Activated CD4-positive, alpha-beta T cell treated with anti-CD3 and anti-CD28 coated beads, Interleukin-2, amount 50 U/mL, for 24 hours (primary cell): ENCODE measurements at regions not wholly inside any gene's neighbourhood (a gene's known extent, or its start where the extent isn't known, plus 50 kb on each side); places are given as distances from the start of the nearest gene placed in this dataset.
"Not testable (repeated sequence)": the region's sequence is repeated elsewhere in the genome, so short reads cannot be mapped to it uniquely, and the experiment has no call there.

Experiments
- DNase-seq, 2 donors: peaks; one replicate each; pipeline ENCODE4 v3.0.0-alpha.2; 2020; ENCODE audit warnings: low read depth in 1 of 2, low spot score in 1 of 2

GRCh38 chr5:125612776-125613175 is 810.4 kb upstream of the GRAMD2B start:
- no peak for DNase-seq

GRCh38 chr5:125630237-125630636 is 793.0 kb upstream of the GRAMD2B start:
- no peak for DNase-seq

DNA sequence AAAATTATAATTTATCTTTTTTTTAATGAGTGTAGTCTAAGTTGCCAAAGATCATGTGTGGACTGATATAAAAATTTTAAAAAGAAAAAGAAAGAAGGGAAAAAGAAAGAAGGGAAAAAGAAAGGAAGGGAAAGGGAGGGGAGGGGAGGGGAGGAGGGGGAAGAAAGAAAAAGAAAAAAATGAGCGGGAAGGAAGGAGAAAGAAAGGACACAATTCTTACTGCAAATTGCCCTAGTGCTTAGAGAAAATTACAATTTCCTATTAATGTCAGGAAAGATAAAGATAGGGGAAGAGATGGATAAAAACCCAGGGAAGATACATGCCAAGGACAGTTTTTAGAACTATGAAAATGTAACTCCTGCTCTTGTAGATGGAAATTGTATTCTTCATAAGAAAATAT is 789.7 kb upstream of the GRAMD2B start:
- no peak for DNase-seq

DNA sequence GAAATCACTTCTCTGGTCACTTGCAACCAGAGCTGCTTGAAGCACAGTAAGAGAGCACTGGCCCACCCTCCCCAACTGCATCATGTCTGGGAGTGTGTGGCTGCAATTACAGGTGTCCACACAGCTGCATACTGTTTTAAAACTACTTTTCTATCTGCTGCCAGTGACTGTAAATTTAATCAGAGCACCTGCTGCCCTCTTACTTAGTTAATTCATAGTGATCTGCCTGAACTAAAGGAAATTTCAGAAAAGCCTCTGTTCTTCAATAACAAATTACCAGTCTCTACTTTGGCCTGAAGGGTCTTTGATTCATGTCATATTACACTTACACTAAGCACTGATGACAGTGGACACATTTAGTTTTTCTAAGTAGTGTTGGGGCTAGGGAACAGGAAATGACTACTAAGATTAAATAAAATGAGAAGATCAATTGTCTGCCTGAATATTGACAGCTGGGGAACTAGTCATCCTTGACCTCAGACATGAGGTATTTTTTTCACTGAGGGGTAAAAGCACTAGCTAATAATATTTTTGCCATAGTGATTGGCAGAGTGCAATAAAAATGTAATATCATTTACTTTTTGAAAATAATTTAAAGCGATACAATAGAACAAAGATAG is 788.9 kb upstream of the GRAMD2B start:
- DNase-seq, result no peak

DNA sequence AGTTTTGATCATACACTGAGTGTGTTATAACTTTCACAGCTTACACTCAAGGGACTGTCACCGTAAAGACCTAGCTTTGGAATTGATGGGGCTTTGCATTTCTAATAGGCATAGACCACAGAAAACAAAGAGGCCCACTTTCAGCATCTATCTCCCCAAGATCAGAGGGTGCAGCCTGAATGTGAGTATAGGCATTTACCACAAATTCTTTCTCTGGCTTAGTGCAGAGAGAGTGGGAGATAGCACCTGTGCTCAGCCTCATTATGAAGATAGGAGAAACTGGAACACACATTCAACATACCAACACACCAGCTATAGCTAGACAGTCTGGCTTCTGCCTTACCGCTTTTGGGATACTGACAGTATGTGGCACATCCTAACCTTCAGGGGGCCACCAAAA is 783.4 kb upstream of the GRAMD2B start:
- DNase-seq, result no peak

- DNase-seq, result no peak
Measured at GRCh38 chr5:125652761-125653160, 770.4 kb upstream of the GRAMD2B start.

GRCh38 chr5:125654392-125654791 is 768.8 kb upstream of the GRAMD2B start:
- no peak for DNase-seq

- DNase-seq, result no peak
Measured at GRCh38 chr5:125655156-125655555, 768.1 kb upstream of the GRAMD2B start.

DNA sequence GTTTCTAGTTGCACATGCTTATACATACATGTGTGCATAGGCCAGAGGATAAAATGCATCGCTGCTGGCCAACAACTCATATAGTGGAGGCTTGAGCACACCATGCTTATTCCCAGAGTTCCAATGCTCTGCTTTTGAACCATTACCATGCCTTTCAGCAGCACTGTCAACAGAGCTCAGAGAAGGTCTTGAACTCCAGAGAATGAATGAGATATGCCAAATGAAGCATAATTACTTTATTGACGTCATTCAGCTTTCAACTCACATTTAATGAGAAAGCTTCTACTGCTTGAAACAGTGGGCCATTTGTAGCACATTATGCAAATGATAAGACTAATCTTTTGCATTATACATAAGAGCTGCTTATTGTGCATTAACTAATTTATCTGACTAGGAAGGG is 765.3 kb upstream of the GRAMD2B start:
- no peak for DNase-seq

DNA sequence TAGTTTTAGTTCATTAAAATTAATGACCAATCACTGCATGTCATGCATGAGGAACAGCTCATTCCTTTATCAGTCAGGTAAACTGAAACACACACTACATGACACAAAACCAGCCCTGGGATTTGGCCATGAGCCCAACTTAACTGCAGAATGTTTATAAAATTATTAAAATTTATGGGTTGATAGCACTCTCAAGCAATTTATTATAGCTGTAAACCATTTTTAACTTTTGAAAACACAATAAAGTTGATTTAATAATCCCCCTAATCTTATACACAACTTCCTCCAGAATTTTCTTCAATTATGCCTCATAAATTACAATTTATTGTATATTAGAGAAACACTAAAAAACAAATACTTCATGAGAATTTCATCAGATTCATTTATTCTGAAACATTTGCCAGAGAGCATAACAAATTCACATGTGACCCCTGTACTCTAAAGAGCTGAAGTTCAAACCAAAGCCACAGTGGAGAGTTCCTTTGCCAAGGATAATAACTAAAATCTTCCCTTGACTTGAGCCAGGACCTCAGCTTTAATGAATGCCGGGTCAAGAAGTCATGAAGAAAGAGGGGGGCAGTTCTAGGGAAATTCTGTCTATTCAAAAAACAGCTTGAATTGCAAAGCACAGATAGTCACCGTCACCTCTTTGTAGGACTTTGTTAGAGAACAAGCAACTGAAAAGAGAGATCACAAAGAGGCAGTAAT is 763.7 kb upstream of the GRAMD2B start:
- DNase-seq, result no peak

DNA sequence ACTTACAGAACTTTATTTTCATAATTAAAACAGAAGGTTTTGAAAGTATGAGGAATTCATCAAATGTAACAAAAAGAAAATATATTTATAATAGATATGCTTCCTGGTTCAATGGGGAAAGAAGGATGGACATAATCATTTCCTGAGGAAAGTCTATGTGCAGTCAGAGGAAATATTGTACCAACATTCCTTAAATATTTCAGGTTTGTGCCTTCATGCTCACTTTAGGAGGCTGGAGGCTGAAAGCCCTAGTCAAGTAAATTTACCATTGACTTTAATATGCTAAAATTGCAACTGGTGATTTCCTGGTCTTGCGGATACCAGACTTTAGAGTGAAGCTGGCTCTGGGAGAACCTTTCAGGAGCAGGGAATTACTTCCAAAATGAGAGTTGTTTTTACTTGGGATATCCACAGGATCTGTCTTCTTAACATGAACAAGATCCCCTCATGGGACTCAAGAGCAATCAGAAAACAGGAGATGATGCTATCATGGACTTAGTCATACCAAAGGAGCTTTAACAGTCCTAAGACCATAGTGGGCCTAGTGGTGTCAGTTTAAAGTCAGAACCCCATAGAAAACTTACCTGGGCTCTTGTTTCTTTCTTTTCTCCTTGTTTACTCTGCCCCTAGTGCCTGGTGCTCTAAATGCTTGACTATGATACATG is 762.8 kb upstream of the GRAMD2B start:
- no peak for DNase-seq

GRCh38 chr5:125661584-125661983 is 761.6 kb upstream of the GRAMD2B start:
- no peak for DNase-seq

GRCh38 chr5:125668884-125669283 is 754.3 kb upstream of the GRAMD2B start:
- no peak for DNase-seq

GRCh38 chr5:125673359-125673950 is 749.8 kb upstream of the GRAMD2B start:
- no peak for DNase-seq

DNA sequence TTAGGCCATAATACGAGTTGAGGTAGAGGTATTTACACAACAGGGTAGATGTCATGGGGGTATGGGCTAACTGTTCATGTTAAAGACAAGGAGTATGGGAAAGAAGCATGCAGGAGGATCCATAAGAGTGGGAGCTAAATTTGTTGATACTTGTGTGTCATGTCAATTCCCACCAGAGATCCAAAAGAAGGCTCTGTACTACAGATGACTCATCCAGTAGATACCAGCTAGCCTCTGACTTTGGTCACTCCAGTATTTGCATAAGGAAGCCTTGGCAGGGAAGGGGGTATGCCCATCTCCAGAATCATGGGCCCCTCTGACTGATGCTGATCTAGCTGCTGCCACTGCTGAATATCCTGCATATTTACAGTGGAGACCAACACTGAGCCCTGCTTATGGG is 743.7 kb upstream of the GRAMD2B start:
- no peak for DNase-seq

DNA sequence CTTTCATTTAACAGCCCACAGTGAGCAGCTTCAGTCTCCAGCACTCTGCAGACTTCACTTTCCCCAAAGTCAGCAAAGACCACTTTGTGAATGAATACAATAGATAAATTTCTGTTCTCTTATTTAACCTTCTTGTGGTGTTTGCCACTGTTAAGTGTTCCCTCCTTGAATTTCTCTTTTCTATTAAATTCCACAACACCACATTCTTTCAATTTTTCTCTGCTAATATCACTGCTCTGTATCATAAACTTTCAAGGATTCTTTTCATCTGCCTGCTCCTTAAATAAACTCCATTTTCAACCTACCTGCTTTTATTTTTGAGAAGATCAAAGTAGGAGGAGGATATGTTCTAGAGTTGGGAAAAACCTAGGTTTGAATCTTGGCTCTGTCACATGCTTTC is 739.5 kb upstream of the GRAMD2B start:
- no peak for DNase-seq

GRCh38 chr5:125685771-125686170 is 737.4 kb upstream of the GRAMD2B start:
- no peak for DNase-seq

- DNase-seq, result not testable (repeated sequence)
Measured at GRCh38 chr5:125691738-125692530, 731.3 kb upstream of the GRAMD2B start.

DNA sequence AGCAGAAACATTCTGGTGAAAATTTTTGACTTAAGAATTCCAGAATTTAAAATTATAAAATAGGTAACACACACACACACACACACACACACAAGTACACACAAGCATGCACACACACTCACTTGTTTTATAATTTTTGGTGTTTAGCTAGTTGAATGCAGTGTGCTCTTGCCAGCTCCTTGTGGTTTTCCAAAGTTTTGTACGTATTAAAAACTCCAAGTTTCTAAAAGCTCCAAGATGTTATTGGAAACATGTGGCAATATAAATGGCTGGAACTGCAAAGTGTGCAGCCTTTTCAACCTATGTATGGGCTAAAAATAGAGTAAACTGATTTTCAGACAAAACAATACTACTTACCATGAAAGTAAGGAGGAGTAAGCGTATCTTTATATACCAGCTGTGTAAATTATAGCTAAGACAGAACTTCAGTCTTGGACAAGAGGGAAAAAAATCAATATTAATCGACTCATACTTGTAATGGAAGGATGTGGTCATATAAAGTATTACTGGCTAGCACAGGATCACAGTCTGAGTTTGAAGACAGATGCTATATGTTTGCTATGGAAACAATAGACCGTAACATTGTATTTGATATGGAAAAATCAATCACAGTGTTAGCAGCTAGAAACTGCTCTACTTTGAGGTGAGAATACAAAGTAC is 727.1 kb upstream of the GRAMD2B start:
- DNase-seq, result no peak

DNA sequence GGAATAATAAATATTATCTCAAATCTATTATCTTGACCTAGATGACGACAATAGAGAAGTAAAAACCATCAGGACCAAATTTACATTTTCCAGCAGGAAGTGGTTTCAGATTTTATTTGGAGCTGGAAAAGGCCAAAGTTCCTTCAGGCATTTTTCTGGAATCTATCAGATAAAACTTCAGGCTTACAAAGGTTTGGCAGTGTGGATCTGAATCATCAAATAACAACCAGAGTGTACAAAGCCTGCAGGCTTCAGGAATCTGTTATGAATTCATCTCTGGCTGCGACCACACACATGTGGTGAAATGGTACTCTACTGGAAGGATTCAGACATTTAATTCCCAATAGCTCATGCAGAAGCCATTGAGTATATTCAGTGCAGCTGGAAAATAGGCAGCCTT is 726.4 kb upstream of the GRAMD2B start:
- DNase-seq, result no peak

DNA sequence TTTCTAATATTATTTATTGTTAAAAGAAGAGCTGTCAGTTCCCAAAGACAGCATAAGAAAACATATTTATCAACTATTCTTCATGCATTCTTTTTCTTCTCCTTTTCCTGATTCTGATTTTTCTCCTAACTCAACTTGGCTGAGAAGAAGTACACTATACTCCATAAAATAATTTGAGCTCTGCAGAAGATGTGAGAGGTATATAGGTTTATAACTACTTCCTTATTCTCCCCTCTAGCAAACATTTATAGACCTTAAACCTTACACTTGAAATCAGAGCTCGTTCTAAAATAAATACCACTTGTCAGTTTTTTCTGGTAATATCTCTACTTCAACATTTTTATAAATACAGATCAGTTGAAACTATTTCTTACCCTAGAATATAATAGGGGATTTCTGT is 724.8 kb upstream of the GRAMD2B start:
- no peak for DNase-seq
